Activated CD8-positive, alpha-beta memory T cell treated with anti-CD3 and anti-CD28 coated beads, Interleukin-2, amount 10 ng/mL, durations not matched to agents 7 days and 5 days (primary cell): ENCODE measurements at regions not wholly inside any gene's neighbourhood (a gene's known extent, or its start where the extent isn't known, plus 50 kb on each side); places are given as distances from the start of the nearest gene placed in this dataset.

ENCODE experiments used
- ATAC-seq: fragments of 150-1000 bp; cut with Tn5 transposase; one replicate; pipeline ENCODE4 v1.10.0; 2021; ENCODE audit warnings: moderate library complexity
- CTCF ChIA-PET: fragments of 350-600 bp; sonication (Branson Sonifier 250); formaldehyde crosslinking; loops from one replicate; lab custom pipeline; 2021; ENCODE audit warnings: antibody characterized with exemption; lab: Charles Lee
- DNase-seq: peaks from one replicate; pipeline ENCODE4 v3.0.0-alpha.2; 2020
- H3K27ac Mint-ChIP-seq: one replicate; pipeline ENCODE4 v1.8.0; 2021; ENCODE audit warnings: mild to moderate bottlenecking, mixed read lengths
- H3K27me3 Mint-ChIP-seq: one replicate; pipeline ENCODE4 v1.8.0; 2021; ENCODE audit warnings: mixed read lengths
- H3K36me3 Mint-ChIP-seq: one replicate; pipeline ENCODE4 v1.8.0; 2021; ENCODE audit warnings: mild to moderate bottlenecking, mixed read lengths
- H3K4me1 Mint-ChIP-seq: one replicate; pipeline ENCODE4 v1.8.0; 2021; ENCODE audit warnings: mixed read lengths
- H3K4me3 Mint-ChIP-seq: one replicate; pipeline ENCODE4 v1.8.0; 2021; ENCODE audit warnings: mild to moderate bottlenecking, moderate library complexity, mixed read lengths
- H3K9me3 Mint-ChIP-seq: one replicate; pipeline ENCODE4 v1.8.0; 2022; ENCODE audit warnings: low read depth, mixed read lengths

- Mint-ChIP-seq H3K36me3 (no peaks in the 10 kb centered on the region), H3K9me3 (peaks cover 2% of the 10 kb centered on the region), H3K4me3 (no peak overlapping the region), H3K27me3 (peaks cover 21% of the 10 kb centered on the region), H3K4me1 (peaks cover 6% of the 10 kb centered on the region), H3K27ac (no peak overlapping the region)
- ATAC-seq (no peak), DNase-seq (no peak)
- CTCF ChIA-PET, result no interaction called here
Observed at GRCh38 chr16:79723583-79724168, 123.1 kb upstream of the MAF start.

- H3K27me3 Mint-ChIP-seq, result peaks cover 30% of the 10 kb centered on the region
- H3K36me3 Mint-ChIP-seq, result no peaks in the 10 kb centered on the region
- ATAC-seq (no peak), DNase-seq (no peak)
- H3K9me3 Mint-ChIP-seq, result no peaks in the 10 kb centered on the region
- peaks cover 7% of the 10 kb centered on the region for H3K4me1 Mint-ChIP-seq
- CTCF ChIA-PET, result no interaction called here
- H3K27ac Mint-ChIP-seq, result no peak overlapping the region
- H3K4me3 Mint-ChIP-seq, result no peak overlapping the region
Observed at GRCh38 chr16:79721270-79721669, 120.7 kb upstream of the MAF start.

GRCh38 chr16:79717333-79718137, 117.0 kb upstream of the MAF start:
- DNase-seq (no peak), ATAC-seq (no peak)
- H3K27ac Mint-ChIP-seq, result no peak overlapping the region
- no peaks in the 10 kb centered on the region for H3K9me3 Mint-ChIP-seq
- CTCF ChIA-PET, result no interaction called here
- no peak overlapping the region for H3K4me3 Mint-ChIP-seq
- H3K36me3 Mint-ChIP-seq, result no peaks in the 10 kb centered on the region
- peaks cover 10% of the 10 kb centered on the region for H3K4me1 Mint-ChIP-seq
- peaks cover 42% of the 10 kb centered on the region for H3K27me3 Mint-ChIP-seq

- H3K4me1 Mint-ChIP-seq, result peaks cover 10% of the 10 kb centered on the region
- ATAC-seq (no peak), DNase-seq (no peak)
- peaks cover 43% of the 10 kb centered on the region for H3K27me3 Mint-ChIP-seq
- no peaks in the 10 kb centered on the region for H3K9me3 Mint-ChIP-seq
- no peak overlapping the region for H3K4me3 Mint-ChIP-seq
- CTCF ChIA-PET, result no interaction called here
- H3K27ac Mint-ChIP-seq, result no peak overlapping the region
- no peaks in the 10 kb centered on the region for H3K36me3 Mint-ChIP-seq
Observed at GRCh38 chr16:79716645-79717332, 116.3 kb upstream of the MAF start.

- H3K27me3 Mint-ChIP-seq, result peaks cover 31% of the 10 kb centered on the region
- H3K36me3 Mint-ChIP-seq, result no peaks in the 10 kb centered on the region
- CTCF ChIA-PET, result no interaction called here
- no peak overlapping the region for H3K4me3 Mint-ChIP-seq
- H3K9me3 Mint-ChIP-seq, result no peaks in the 10 kb centered on the region
- ATAC-seq (no peak), DNase-seq (no peak)
- no peak overlapping the region for H3K27ac Mint-ChIP-seq
- H3K4me1 Mint-ChIP-seq, result peaks cover 10% of the 10 kb centered on the region
Observed at GRCh38 chr16:79715061-79715460, 114.5 kb upstream of the MAF start.

GRCh38 chr16:79714440-79714839, 113.9 kb upstream of the MAF start:
- no peak for DNase-seq
- no peak overlapping the region for H3K27ac Mint-ChIP-seq
- H3K4me3 Mint-ChIP-seq, result no peak overlapping the region
- H3K36me3 Mint-ChIP-seq, result no peaks in the 10 kb centered on the region
- peaks cover 10% of the 10 kb centered on the region for H3K4me1 Mint-ChIP-seq
- CTCF ChIA-PET, result no interaction called here
- no peaks in the 10 kb centered on the region for H3K9me3 Mint-ChIP-seq
- H3K27me3 Mint-ChIP-seq, result peaks cover 28% of the 10 kb centered on the region
- ATAC-seq, result no peak

GRCh38 chr16:79713609-79714309, 113.2 kb upstream of the MAF start:
- ATAC-seq (no peak), DNase-seq (no peak)
- peaks cover 10% of the 10 kb centered on the region for H3K4me1 Mint-ChIP-seq
- H3K4me3 Mint-ChIP-seq, result no peak overlapping the region
- CTCF ChIA-PET, result no interaction called here
- H3K27me3 Mint-ChIP-seq, result peaks cover 24% of the 10 kb centered on the region
- no peaks in the 10 kb centered on the region for H3K36me3 Mint-ChIP-seq
- no peaks in the 10 kb centered on the region for H3K9me3 Mint-ChIP-seq
- H3K27ac Mint-ChIP-seq, result no peak overlapping the region

GRCh38 chr16:79712276-79712675, 111.7 kb upstream of the MAF start:
- DNase-seq (no peak), ATAC-seq (no peak)
- H3K36me3 Mint-ChIP-seq, result no peaks in the 10 kb centered on the region
- CTCF ChIA-PET, result no interaction called here
- peaks cover 10% of the 10 kb centered on the region for H3K4me1 Mint-ChIP-seq
- no peak overlapping the region for H3K4me3 Mint-ChIP-seq
- H3K9me3 Mint-ChIP-seq, result no peaks in the 10 kb centered on the region
- peaks cover 22% of the 10 kb centered on the region for H3K27me3 Mint-ChIP-seq
- no peak overlapping the region for H3K27ac Mint-ChIP-seq

GRCh38 chr16:79707876-79708275, 107.3 kb upstream of the MAF start:
- H3K27ac Mint-ChIP-seq, result no peak overlapping the region
- no peaks in the 10 kb centered on the region for H3K9me3 Mint-ChIP-seq
- DNase-seq, result no peak

GRCh38 chr16:79703066-79703465, 102.5 kb upstream of the MAF start:
- no peak overlapping the region for H3K4me3 Mint-ChIP-seq
- no peaks in the 10 kb centered on the region for H3K36me3 Mint-ChIP-seq
- DNase-seq (no peak), ATAC-seq (no peak)
- CTCF ChIA-PET, result no interaction called here
- H3K9me3 Mint-ChIP-seq, result no peaks in the 10 kb centered on the region
- H3K4me1 Mint-ChIP-seq, result no peaks in the 10 kb centered on the region
- no peak overlapping the region for H3K27ac Mint-ChIP-seq
- H3K27me3 Mint-ChIP-seq, result peaks cover 25% of the 10 kb centered on the region

More at GRCh38 chr16:79707876-79708275, 107.3 kb upstream of the MAF start:
- no peak for ATAC-seq
- no peak overlapping the region for H3K4me3 Mint-ChIP-seq
- CTCF ChIA-PET, result no interaction called here
- H3K36me3 Mint-ChIP-seq, result no peaks in the 10 kb centered on the region
- H3K4me1 Mint-ChIP-seq, result no peaks in the 10 kb centered on the region
- H3K27me3 Mint-ChIP-seq, result peaks cover 11% of the 10 kb centered on the region

GRCh38 chr16:79698341-79698753, 97.8 kb upstream of the MAF start:
- H3K9me3 Mint-ChIP-seq, result peaks cover 2% of the 10 kb centered on the region
- DNase-seq (no peak), ATAC-seq (no peak)
- H3K27ac Mint-ChIP-seq, result no peak overlapping the region
- H3K4me3 Mint-ChIP-seq, result no peak overlapping the region
- peaks cover 29% of the 10 kb centered on the region for H3K27me3 Mint-ChIP-seq
- CTCF ChIA-PET, result no interaction called here
- no peaks in the 10 kb centered on the region for H3K36me3 Mint-ChIP-seq
- H3K4me1 Mint-ChIP-seq, result no peaks in the 10 kb centered on the region

GRCh38 chr16:79697562-79698112, 97.1 kb upstream of the MAF start:
- ATAC-seq (no peak), DNase-seq (no peak)
- no peaks in the 10 kb centered on the region for H3K36me3 Mint-ChIP-seq
- H3K27me3 Mint-ChIP-seq, result peaks cover 32% of the 10 kb centered on the region
- no peak overlapping the region for H3K27ac Mint-ChIP-seq
- peaks cover 2% of the 10 kb centered on the region for H3K9me3 Mint-ChIP-seq
- CTCF ChIA-PET, result no interaction called here
- H3K4me3 Mint-ChIP-seq, result no peak overlapping the region
- H3K4me1 Mint-ChIP-seq, result no peaks in the 10 kb centered on the region

GRCh38 chr16:79691007-79691406, 90.5 kb upstream of the MAF start:
- H3K4me3 Mint-ChIP-seq, result no peak overlapping the region
- ATAC-seq (no peak), DNase-seq (no peak)
- H3K9me3 Mint-ChIP-seq, result peaks cover 2% of the 10 kb centered on the region
- no peaks in the 10 kb centered on the region for H3K36me3 Mint-ChIP-seq
- CTCF ChIA-PET, result interaction anchor here (0.6 kb wide), 1 partner anchor 1155 kb away, joined by 3 read pairs; no protein-coding TSS in a partner anchor
- H3K4me1 Mint-ChIP-seq, result no peaks in the 10 kb centered on the region
- no peak overlapping the region for H3K27ac Mint-ChIP-seq
- H3K27me3 Mint-ChIP-seq, result peaks cover 30% of the 10 kb centered on the region
